K562 (cell line): ENCODE measurements at regions not wholly inside any gene's neighbourhood (a gene's known extent, or its start where the extent isn't known, plus 50 kb on each side); places are given as distances from the start of the nearest gene placed in this dataset.

Source experiments
- ATAC-seq: fragments of 200-7000 bp; cut with Tn5 transposase; 3 replicates; pipeline ENCODE4 v1.9.1; 2020; ENCODE audit warnings: moderate library complexity
- BruUV-seq: library from RNA; stranded (reverse); fragments of 400-500 nt; replicated peaks from 2 replicates; lab custom pipeline; 2021; lab: Mats Ljungman, UMichigan
- CTCF ChIA-PET: fragments of 300-600 bp; formaldehyde crosslinking; extraction: SDS; loops from one replicate; lab custom pipeline; 2021; ENCODE audit warnings: low intra/inter-chr PET ratio; lab: Yijun Ruan, JAX
- POLR2A ChIA-PET: fragments of 300-600, 350-650 bp; sonication (Branson Sonifier 250); formaldehyde crosslinking; extraction: SDS; loops from one replicate; lab custom pipeline; 2021; ENCODE audit warnings: antibody characterized with exemption, inconsistent platforms; lab: Yijun Ruan, JAX
- DNase-seq, 4 experiments: peaks; one replicate each; pipeline versions ENCODE4 v3.0.0 to v3.0.0-alpha.2; 2011 to 2018; ENCODE audit warnings: low spot score in 3 of 4, mixed read lengths in 3 of 4; ENCODE audit errors: extremely low read depth in 1 of 4
- FAIRE-seq: peaks from 2 replicates; lab custom pipeline; 2011; peaks lifted over from hg19 to GRCh38; lab: Jason Lieb, UNC
- H2AFZ ChIP-seq: 2 replicates; pipeline ENCODE4 v1.6.0; 2011; ENCODE audit warnings: low read depth, low read length, control low read depth, inconsistent platforms
- H3K27ac ChIP-seq: fragments of 200-600 bp; 3 replicates; pipeline ENCODE4 v1.8.0; 2011; ENCODE audit warnings: low read depth, mild to moderate bottlenecking, control low read depth, inconsistent platforms, low read length, moderate library complexity, mixed read lengths; ENCODE audit errors: extremely low read depth
- H3K27me3 ChIP-seq, 2 experiments: fragments of 300-600 bp in 1 of 2; 2 replicates in 1 of 2; 3 replicates in 1 of 2; pipeline versions ENCODE4 v1.6.0 to v1.8.0; 2011; ENCODE audit warnings: inconsistent platforms in 2 of 2, low read length in 2 of 2, mild to moderate bottlenecking in 1 of 2, mixed read lengths in 1 of 2, moderate library complexity in 1 of 2; ENCODE audit not compliant: control insufficient read depth in 2 of 2, insufficient read depth in 2 of 2
- H3K36me3 ChIP-seq: fragments of 300-600 bp; 3 replicates; pipeline ENCODE4 v1.8.0; 2011; ENCODE audit warnings: mild to moderate bottlenecking, low read length, inconsistent platforms; ENCODE audit not compliant: control insufficient read depth, insufficient read depth
- H3K4me1 ChIP-seq, 2 experiments: fragments of 200-600 bp in 1 of 2; replicated peaks in 1 of 2; 2 replicates in 1 of 2; 3 replicates in 1 of 2; pipeline versions ENCODE4 v1.5.1 to v1.8.0; 2011; ENCODE audit warnings: inconsistent platforms in 2 of 2, low read length in 2 of 2, mild to moderate bottlenecking in 1 of 2, mixed read lengths in 1 of 2, moderate library complexity in 1 of 2; ENCODE audit not compliant: control insufficient read depth in 2 of 2, insufficient read depth in 2 of 2
- H3K4me2 ChIP-seq: 2 replicates; pipeline ENCODE4 v1.6.1; 2011; ENCODE audit warnings: low read length, control low read depth, inconsistent platforms, mixed read lengths; ENCODE audit not compliant: insufficient read depth
- H3K4me3 ChIP-seq: fragments of 200-600 bp; sonication (generic), shearing (Covaris generic); 2 replicates; pipeline ENCODE4 v1.5.1; 2016; ENCODE audit warnings: control low read depth, inconsistent platforms
- H3K79me2 ChIP-seq: fragments of 200-600 bp; 3 replicates; pipeline ENCODE4 v1.8.0; 2011; ENCODE audit warnings: low read length, inconsistent platforms; ENCODE audit not compliant: control insufficient read depth, insufficient read depth
- H3K9ac ChIP-seq, 2 experiments: 2 replicates each; pipeline versions ENCODE4 v1.6.0 to v1.6.1; 2011; ENCODE audit warnings: low read depth in 2 of 2, low read length in 2 of 2, control low read depth in 1 of 2, inconsistent platforms in 1 of 2, mild to moderate bottlenecking in 1 of 2, mixed read lengths in 1 of 2; ENCODE audit not compliant: insufficient read depth in 1 of 2
- H3K9me1 ChIP-seq: one replicate; pipeline ENCODE4 v1.6.0; 2011; ENCODE audit warnings: inconsistent platforms, mild to moderate bottlenecking, low read length, moderate library complexity; ENCODE audit not compliant: control insufficient read depth, insufficient read depth
- H3K9me3 ChIP-seq: replicated peaks from 2 replicates; pipeline ENCODE4 v1.5.1; 2011; ENCODE audit warnings: low read depth, low read length, inconsistent platforms; ENCODE audit not compliant: control insufficient read depth, insufficient read depth
- H4K20me1 ChIP-seq: replicated peaks from 2 replicates; pipeline ENCODE4 v1.6.1; 2011; ENCODE audit warnings: low read length, inconsistent platforms, mixed read lengths; ENCODE audit not compliant: control insufficient read depth, insufficient read depth
- BRD4 ChIP-seq: fragments of 200-600 bp; sonication (generic); IDR thresholded peaks from 2 replicates; pipeline ENCODE4 v1.6.1; 2017; ENCODE audit warnings: inconsistent platforms
- HIVEP1 ChIP-seq: fragments of 250-450 bp; sonication (Bioruptor Pico); IDR thresholded peaks from 2 replicates; pipeline ENCODE4 v1.4.0; 2020; ENCODE audit warnings: mild to moderate bottlenecking
- NFATC3 ChIP-seq: fragments of 450-650 bp; IDR thresholded peaks from 2 replicates; pipeline ENCODE4 v1.6.1; 2017; ENCODE audit warnings: mild to moderate bottlenecking
- SAP30 ChIP-seq: fragments of 200-600 bp; sonication (generic); IDR thresholded peaks from 2 replicates; pipeline ENCODE4 v1.6.1; 2012; ENCODE audit warnings: borderline replicate concordance, low read depth, mild to moderate bottlenecking, moderate library complexity, low read length, control low read depth, inconsistent platforms; ENCODE audit not compliant: insufficient read depth, poor library complexity, severe bottlenecking
- SIN3A ChIP-seq, 2 experiments: fragments of 150-350 bp in 1 of 2; IDR thresholded peaks; 2 replicates each; pipeline ENCODE4 v1.6.1; 2011 to 2016; ENCODE audit warnings: borderline replicate concordance in 2 of 2, low read depth in 2 of 2, low read length in 2 of 2, mild to moderate bottlenecking in 2 of 2, moderate library complexity in 2 of 2; ENCODE audit not compliant: control insufficient read depth in 1 of 2
- SMAD4 ChIP-seq: fragments of 250-450 bp; sonication (Bioruptor Pico); conservative IDR thresholded peaks from 2 replicates; pipeline ENCODE4 v1.8.0; 2021; ENCODE audit warnings: inconsistent platforms, mild to moderate bottlenecking, moderate library complexity
- SP2 ChIP-seq: IDR thresholded peaks from 2 replicates; pipeline ENCODE4 v1.6.1; 2011; ENCODE audit warnings: mild to moderate bottlenecking, low read depth, low read length, moderate library complexity; ENCODE audit not compliant: poor library complexity, severe bottlenecking; ENCODE audit errors: extremely low read depth
- TAF9B ChIP-seq: fragments of 450-650 bp; IDR thresholded peaks from 2 replicates; pipeline ENCODE4 v1.6.1; 2018; ENCODE audit warnings: mild to moderate bottlenecking; ENCODE audit not compliant: partially characterized antibody
- TCF7 ChIP-seq: sonication (generic); IDR thresholded peaks from 2 replicates; pipeline ENCODE4 v1.6.1; 2016; ENCODE audit warnings: antibody characterized with exemption, borderline replicate concordance
- ZNF23 ChIP-seq: fragments of 250-450 bp; sonication (Bioruptor Pico); IDR thresholded peaks from 2 replicates; pipeline ENCODE4 v1.4.0; 2020; ENCODE audit warnings: mild to moderate bottlenecking
- whole genome bisulfite sequencing: fragments of 100-300 bp; shearing (Covaris generic); methylation state at CpG from one replicate; pipeline ENCODE4 v1.1.6; 2016; ENCODE audit warnings: low coverage, mixed read lengths; ENCODE audit not compliant: insufficient coverage; ENCODE audit errors: missing lambda C conversion rate; 5-methylcytosine and 5-hydroxymethylcytosine counted together
- in situ Hi-C: fragments of 300-500 bp; cut with MboI; formaldehyde crosslinking; loops from 4 replicates; pipeline ENCODE4 v1.15.0; 2018; ENCODE audit warnings: inconsistent platforms, mixed read lengths
- intact Hi-C: fragments of 100-400 bp; cut with micrococcal nuclease; formaldehyde crosslinking; loops from 2 replicates; pipeline ENCODE4 v1.14.2; 2022
- TF ChIP-seq, protein P1 (sequence below): fragments of 250-450 bp; sonication (Bioruptor Pico); IDR thresholded peaks from 2 replicates; pipeline ENCODE4 v1.5.0; 2021
- TF ChIP-seq, protein P2 (sequence below), 2 experiments: fragments of 450-650 bp in 1 of 2; IDR thresholded peaks; 2 replicates each; pipeline ENCODE4 v1.6.1; 2011 to 2017; ENCODE audit warnings: low read depth in 2 of 2, antibody characterized with exemption in 1 of 2, borderline replicate concordance in 1 of 2, low read length in 1 of 2, mild to moderate bottlenecking in 1 of 2, mixed read lengths in 1 of 2; ENCODE audit not compliant: control insufficient read depth in 1 of 2
- TF ChIP-seq, protein P3 (sequence below): IDR thresholded peaks from 2 replicates; pipeline ENCODE4 v1.6.1; 2012; ENCODE audit warnings: low read depth, low read length, improper control_type of control experiment, borderline replicate concordance

DNA sequence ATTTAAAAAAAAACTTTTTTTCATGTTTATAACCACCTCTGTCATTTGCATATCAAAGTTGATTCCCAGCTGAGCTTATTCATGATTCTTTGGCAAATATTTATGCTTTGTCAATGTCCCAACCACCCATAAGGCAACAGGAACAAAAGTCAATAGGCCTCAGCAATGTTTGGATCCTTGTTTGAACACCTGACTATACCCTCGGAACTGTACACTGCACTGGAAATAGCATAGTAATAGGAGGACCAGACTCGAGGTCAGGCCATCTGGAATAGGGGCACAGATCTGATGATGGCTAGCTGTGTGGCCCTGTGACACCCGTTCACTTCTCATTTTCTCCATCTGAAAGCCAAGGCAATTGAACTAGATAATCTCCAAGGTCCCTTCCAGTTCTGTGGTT is 301.7 kb upstream of the ATP11B start:
- intact Hi-C loops (loop anchor here (5.0 to 10.0 kb wide), 2 partner anchors 244 to 787 kb away; no protein-coding TSS in a partner anchor), in situ Hi-C loops (no loop called here)
- H3K4me2 ChIP-seq = no peak overlapping the region

More for the DNA sequence above, 301.7 kb upstream of the ATP11B start:
- no peaks in the 10 kb centered on the region for H3K4me1 ChIP-seq
- peak; percentile 27; the same call in 2 of the 3 replicates for ATAC-seq
- no peak overlapping the region for H3K9ac ChIP-seq
- no peak overlapping the region for H2AFZ ChIP-seq
- no peaks in the 10 kb centered on the region for H4K20me1 ChIP-seq
- BruUV-seq = no TSS peak
- H3K4me3 ChIP-seq = no peak overlapping the region
- TF ChIP-seq TAF9B (no peak), HIVEP1 (CRISPR knock-in tag) (no peak), ZNF23 (CRISPR knock-in tag) (no peak), BRD4 (no peak), NFATC3 (no peak), SAP30 (no peak), SP2 (no peak), SMAD4 (CRISPR knock-in tag) (no peak), TCF7 (no peak), SIN3A (IDR thresholded peaks at IDR 0.05; ENCODE audit: borderline replicate concordance in 2 of 2, control insufficient read depth in 1 of 2, low read depth in 2 of 2, low read length in 2 of 2) (no peak)
- TF ChIP-seq, protein P1, sequence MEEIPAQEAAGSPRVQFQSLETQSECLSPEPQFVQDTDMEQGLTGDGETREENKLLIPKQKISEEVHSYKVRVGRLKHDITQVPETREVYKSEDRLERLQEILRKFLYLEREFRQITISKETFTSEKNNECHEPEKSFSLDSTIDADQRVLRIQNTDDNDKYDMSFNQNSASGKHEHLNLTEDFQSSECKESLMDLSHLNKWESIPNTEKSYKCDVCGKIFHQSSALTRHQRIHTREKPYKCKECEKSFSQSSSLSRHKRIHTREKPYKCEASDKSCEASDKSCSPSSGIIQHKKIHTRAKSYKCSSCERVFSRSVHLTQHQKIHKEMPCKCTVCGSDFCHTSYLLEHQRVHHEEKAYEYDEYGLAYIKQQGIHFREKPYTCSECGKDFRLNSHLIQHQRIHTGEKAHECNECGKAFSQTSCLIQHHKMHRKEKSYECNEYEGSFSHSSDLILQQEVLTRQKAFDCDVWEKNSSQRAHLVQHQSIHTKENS (CRISPR knock-in tag) = no peak
- TF ChIP-seq, protein P2, sequence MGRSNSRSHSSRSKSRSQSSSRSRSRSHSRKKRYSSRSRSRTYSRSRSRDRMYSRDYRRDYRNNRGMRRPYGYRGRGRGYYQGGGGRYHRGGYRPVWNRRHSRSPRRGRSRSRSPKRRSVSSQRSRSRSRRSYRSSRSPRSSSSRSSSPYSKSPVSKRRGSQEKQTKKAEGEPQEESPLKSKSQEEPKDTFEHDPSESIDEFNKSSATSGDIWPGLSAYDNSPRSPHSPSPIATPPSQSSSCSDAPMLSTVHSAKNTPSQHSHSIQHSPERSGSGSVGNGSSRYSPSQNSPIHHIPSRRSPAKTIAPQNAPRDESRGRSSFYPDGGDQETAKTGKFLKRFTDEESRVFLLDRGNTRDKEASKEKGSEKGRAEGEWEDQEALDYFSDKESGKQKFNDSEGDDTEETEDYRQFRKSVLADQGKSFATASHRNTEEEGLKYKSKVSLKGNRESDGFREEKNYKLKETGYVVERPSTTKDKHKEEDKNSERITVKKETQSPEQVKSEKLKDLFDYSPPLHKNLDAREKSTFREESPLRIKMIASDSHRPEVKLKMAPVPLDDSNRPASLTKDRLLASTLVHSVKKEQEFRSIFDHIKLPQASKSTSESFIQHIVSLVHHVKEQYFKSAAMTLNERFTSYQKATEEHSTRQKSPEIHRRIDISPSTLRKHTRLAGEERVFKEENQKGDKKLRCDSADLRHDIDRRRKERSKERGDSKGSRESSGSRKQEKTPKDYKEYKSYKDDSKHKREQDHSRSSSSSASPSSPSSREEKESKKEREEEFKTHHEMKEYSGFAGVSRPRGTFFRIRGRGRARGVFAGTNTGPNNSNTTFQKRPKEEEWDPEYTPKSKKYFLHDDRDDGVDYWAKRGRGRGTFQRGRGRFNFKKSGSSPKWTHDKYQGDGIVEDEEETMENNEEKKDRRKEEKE (IDR thresholded peaks at IDR 0.05; ENCODE audit: borderline replicate concordance in 1 of 2, control insufficient read depth in 1 of 2, low read depth in 2 of 2, low read length in 1 of 2) = no peak
- TF ChIP-seq, protein P3, sequence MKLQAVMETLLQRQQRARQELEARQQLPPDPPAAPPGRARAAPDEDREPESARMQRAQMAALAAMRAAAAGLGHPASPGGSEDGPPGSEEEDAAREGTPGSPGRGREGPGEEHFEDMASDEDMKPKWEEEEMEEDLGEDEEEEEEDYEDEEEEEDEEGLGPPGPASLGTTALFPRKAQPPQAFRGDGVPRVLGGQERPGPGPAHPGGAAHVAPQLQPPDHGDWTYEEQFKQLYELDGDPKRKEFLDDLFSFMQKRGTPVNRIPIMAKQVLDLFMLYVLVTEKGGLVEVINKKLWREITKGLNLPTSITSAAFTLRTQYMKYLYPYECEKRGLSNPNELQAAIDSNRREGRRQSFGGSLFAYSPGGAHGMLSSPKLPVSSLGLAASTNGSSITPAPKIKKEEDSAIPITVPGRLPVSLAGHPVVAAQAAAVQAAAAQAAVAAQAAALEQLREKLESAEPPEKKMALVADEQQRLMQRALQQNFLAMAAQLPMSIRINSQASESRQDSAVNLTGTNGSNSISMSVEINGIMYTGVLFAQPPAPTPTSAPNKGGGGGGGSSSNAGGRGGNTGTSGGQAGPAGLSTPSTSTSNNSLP = no peak
- H3K27me3 ChIP-seq = no peaks in the 10 kb centered on the region
- H3K36me3 ChIP-seq = no peaks in the 10 kb centered on the region
- no peak overlapping the region for H3K27ac ChIP-seq
- ChIA-PET POLR2A (interaction anchor here (1.0 kb wide), 1 partner anchor 9 kb away, joined by 4 read pairs; no protein-coding TSS in a partner anchor), CTCF (interaction anchor here (0.8 kb wide), 1 partner anchor 127 kb away, joined by 3 read pairs; no protein-coding TSS in a partner anchor)
- H3K9me1 ChIP-seq = no peaks in the 10 kb centered on the region
- WGBS = 5% methylated on average over 3 of the region's 3 CpGs
- no peaks in the 10 kb centered on the region for H3K9me3 ChIP-seq
- FAIRE-seq = no peak
- H3K79me2 ChIP-seq = no peaks in the 10 kb centered on the region
- DNase-seq = no peak
